GM23338 (cell line): ENCODE measurements at regions not wholly inside any gene's neighbourhood (a gene's known extent, or its start where the extent isn't known, plus 50 kb on each side); places are given as distances from the start of the nearest gene placed in this dataset.
A peak's percentile ranks its signal among the peaks of the same experiment; 100 is the strongest.

ENCODE experiments used
- ATAC-seq: fragments of 200-7000 bp; cut with Tn5 transposase; 3 replicates; pipeline ENCODE4 v1.9.1; 2020
- DNase-seq: peaks from one replicate; pipeline ENCODE4 v3.0.0-alpha.2; 2015; ENCODE audit warnings: low spot score
- H2AFZ ChIP-seq: fragments of 200-600 bp; sonication (generic); 2 replicates; pipeline ENCODE4 v1.8.0; 2016; ENCODE audit warnings: antibody characterized with exemption, mild to moderate bottlenecking, moderate library complexity
- H3F3A ChIP-seq: fragments of 200-600 bp; sonication (generic); replicated peaks from 2 replicates; pipeline ENCODE4 v1.8.0; 2017; ENCODE audit warnings: antibody characterized with exemption, mixed run types, low read depth
- H3K27ac ChIP-seq: fragments of 200-600 bp; sonication (generic); 2 replicates; pipeline ENCODE4 v1.6.1; 2016; ENCODE audit warnings: low read depth
- H3K27me3 ChIP-seq: fragments of 200-600 bp; sonication (generic); 2 replicates; pipeline ENCODE4 v1.8.0; 2016; ENCODE audit warnings: mild to moderate bottlenecking, mixed run types, moderate library complexity; ENCODE audit not compliant: insufficient read depth
- H3K36me3 ChIP-seq: fragments of 200-600 bp; sonication (generic); 2 replicates; pipeline ENCODE4 v1.8.0; 2016; ENCODE audit warnings: mild to moderate bottlenecking; ENCODE audit not compliant: insufficient read depth
- H3K4me1 ChIP-seq: fragments of 200-600 bp; sonication (generic); 2 replicates; pipeline ENCODE4 v1.8.0; 2016; ENCODE audit warnings: mild to moderate bottlenecking, moderate library complexity; ENCODE audit not compliant: insufficient read depth
- H3K4me2 ChIP-seq: fragments of 200-600 bp; sonication (generic); 2 replicates; pipeline ENCODE4 v1.7.1; 2017; ENCODE audit warnings: mixed run types
- H3K4me3 ChIP-seq: fragments of 200-600 bp; sonication (generic); 2 replicates; pipeline ENCODE4 v1.6.1; 2016; ENCODE audit warnings: mixed run types
- H3K79me2 ChIP-seq: fragments of 200-600 bp; sonication (generic); replicated peaks from 2 replicates; pipeline ENCODE4 v1.8.0; 2017; ENCODE audit warnings: mild to moderate bottlenecking; ENCODE audit not compliant: insufficient read depth
- H3K9me2 ChIP-seq: fragments of 200-600 bp; sonication (generic); 2 replicates; pipeline ENCODE4 v1.8.0; 2017; ENCODE audit not compliant: insufficient read depth
- H4K20me1 ChIP-seq: fragments of 200-600 bp; sonication (generic); replicated peaks from 2 replicates; pipeline ENCODE4 v1.8.0; 2017; ENCODE audit warnings: mild to moderate bottlenecking; ENCODE audit not compliant: insufficient read depth
- H3K27ac Mint-ChIP-seq: 2 replicates; pipeline ENCODE4 v1.8.0; 2020; ENCODE audit warnings: inconsistent platforms, mild to moderate bottlenecking, moderate library complexity, mixed read lengths
- H3K27me3 Mint-ChIP-seq: 3 replicates; pipeline ENCODE4 v1.8.0; 2022; ENCODE audit warnings: low read depth, mild to moderate bottlenecking, moderate library complexity, mixed read lengths, inconsistent platforms; ENCODE audit not compliant: insufficient read depth, poor library complexity
- H3K36me3 Mint-ChIP-seq: 3 replicates; pipeline ENCODE4 v1.8.0; 2021; ENCODE audit warnings: low read depth, mild to moderate bottlenecking, inconsistent platforms, moderate library complexity, mixed read lengths
- H3K4me1 Mint-ChIP-seq: 3 replicates; pipeline ENCODE4 v1.8.0; 2020; ENCODE audit warnings: mild to moderate bottlenecking, inconsistent platforms, mixed read lengths
- H3K4me3 Mint-ChIP-seq: 3 replicates; pipeline ENCODE4 v1.8.0; 2021; ENCODE audit warnings: moderate library complexity, mild to moderate bottlenecking, inconsistent platforms, mixed read lengths
- H3K9me3 Mint-ChIP-seq: 3 replicates; pipeline ENCODE4 v1.8.0; 2020; ENCODE audit warnings: moderate library complexity, mild to moderate bottlenecking, inconsistent platforms, mixed read lengths
- CREB1 ChIP-seq: fragments of 250-450 bp; sonication (Bioruptor Pico); IDR thresholded peaks from 2 replicates; pipeline ENCODE4 v1.5.0; 2020; ENCODE audit warnings: low read depth, mild to moderate bottlenecking, moderate library complexity
- JUNB ChIP-seq: IDR thresholded peaks from one replicate; pipeline ENCODE4 v1.6.1; 2016; ENCODE audit warnings: antibody characterized with exemption; ENCODE audit not compliant: unreplicated experiment
- NANOG ChIP-seq: IDR thresholded peaks from 2 replicates; pipeline ENCODE4 v1.6.1; 2016; ENCODE audit warnings: antibody characterized with exemption, borderline replicate concordance
- POLR2AphosphoS5 ChIP-seq: IDR thresholded peaks from 2 replicates; pipeline ENCODE4 v1.6.1; 2016; ENCODE audit warnings: antibody characterized with exemption, low read depth
- STAT1 ChIP-seq: IDR thresholded peaks from one replicate; pipeline ENCODE4 v1.6.1; 2016; ENCODE audit warnings: antibody characterized with exemption; ENCODE audit not compliant: unreplicated experiment
- ZNF114 ChIP-seq: fragments of 250-450 bp; sonication (Bioruptor Pico); IDR thresholded peaks from 2 replicates; pipeline ENCODE4 v1.5.0; 2020; ENCODE audit warnings: mild to moderate bottlenecking, moderate library complexity
- ZNF331 ChIP-seq: fragments of 250-450 bp; sonication (Bioruptor Pico); IDR thresholded peaks from 2 replicates; pipeline ENCODE4 v1.5.0; 2020; ENCODE audit warnings: low read depth, mild to moderate bottlenecking, moderate library complexity
- TF ChIP-seq, protein P1 (sequence below), 2 experiments: fragments of 200-600 bp in 1 of 2; sonication (generic) in 1 of 2; conservative IDR thresholded peaks; 2 replicates each; pipeline versions ENCODE4 v1.5.1 to v1.6.1; 2016 to 2017; ENCODE audit warnings: antibody characterized with exemption in 2 of 2, low read depth in 2 of 2, mild to moderate bottlenecking in 2 of 2, moderate library complexity in 1 of 2
- TF ChIP-seq, protein P2 (sequence below): IDR thresholded peaks from one replicate; pipeline ENCODE4 v1.6.1; 2018; ENCODE audit warnings: antibody characterized with exemption; ENCODE audit not compliant: unreplicated experiment
- TF ChIP-seq, protein P3 (sequence below): IDR thresholded peaks from 2 replicates; pipeline ENCODE4 v1.6.1; 2016; ENCODE audit warnings: antibody characterized with exemption

DNA sequence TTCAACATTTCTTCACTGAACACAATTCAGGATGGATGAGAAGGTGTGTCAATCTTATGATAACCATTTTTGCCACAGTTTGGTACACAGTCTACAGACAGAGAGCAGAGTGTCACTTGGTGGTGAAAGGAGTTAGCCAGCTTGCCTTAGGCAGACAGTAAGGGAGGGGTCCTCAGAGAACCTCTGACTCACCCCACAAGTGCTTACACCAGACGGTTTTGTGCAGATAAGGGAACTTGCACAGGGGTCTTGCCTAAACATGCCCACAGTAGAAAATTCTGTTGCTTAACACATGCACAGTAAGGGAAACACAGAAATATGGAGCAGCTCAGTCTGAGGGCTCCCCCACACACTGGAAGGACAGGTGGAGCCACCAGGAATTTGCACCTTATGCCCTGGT lies 204.5 kb upstream of the CDH8 start:
- no peaks in the 10 kb centered on the region for H3K79me2 ChIP-seq
- H3F3A ChIP-seq = no peaks in the 10 kb centered on the region
- Mint-ChIP-seq H3K9me3 (peaks cover 14% of the 10 kb centered on the region; the same call in 2 of the 3 replicates), H3K27me3 (no peaks in the 10 kb centered on the region), H3K4me3 (no peak overlapping the region), H3K27ac (no peak overlapping the region), H3K36me3 (peaks cover 10% of the 10 kb centered on the region; the same call in 2 of the 3 replicates), H3K4me1 (peaks cover 18% of the 10 kb centered on the region)
- ATAC-seq (no peak; the same call in 2 of the 3 replicates), DNase-seq (no peak)
- H3K9me2 ChIP-seq = no peaks in the 10 kb centered on the region; the same call in 1 of the 2 replicates
- peak overlapping the region; percentile 34; the same call in 1 of the 2 replicates for H2AFZ ChIP-seq
- H3K27me3 ChIP-seq = no peaks in the 10 kb centered on the region
- no peak overlapping the region for H3K4me3 ChIP-seq
- 0 out of 2 replicates have a peak overlapping the region, but pooled peaks have one; percentile 30 for H3K4me2 ChIP-seq
- no peaks in the 10 kb centered on the region for H4K20me1 ChIP-seq
- peaks cover 16% of the 10 kb centered on the region for H3K4me1 ChIP-seq
- TF ChIP-seq JUNB (no peak), CREB1 (CRISPR knock-in tag) (no peak), ZNF114 (CRISPR knock-in tag) (no peak), STAT1 (no peak), POLR2AphosphoS5 (no peak), NANOG (no peak), ZNF331 (CRISPR knock-in tag) (no peak)
- TF ChIP-seq, protein P1, sequence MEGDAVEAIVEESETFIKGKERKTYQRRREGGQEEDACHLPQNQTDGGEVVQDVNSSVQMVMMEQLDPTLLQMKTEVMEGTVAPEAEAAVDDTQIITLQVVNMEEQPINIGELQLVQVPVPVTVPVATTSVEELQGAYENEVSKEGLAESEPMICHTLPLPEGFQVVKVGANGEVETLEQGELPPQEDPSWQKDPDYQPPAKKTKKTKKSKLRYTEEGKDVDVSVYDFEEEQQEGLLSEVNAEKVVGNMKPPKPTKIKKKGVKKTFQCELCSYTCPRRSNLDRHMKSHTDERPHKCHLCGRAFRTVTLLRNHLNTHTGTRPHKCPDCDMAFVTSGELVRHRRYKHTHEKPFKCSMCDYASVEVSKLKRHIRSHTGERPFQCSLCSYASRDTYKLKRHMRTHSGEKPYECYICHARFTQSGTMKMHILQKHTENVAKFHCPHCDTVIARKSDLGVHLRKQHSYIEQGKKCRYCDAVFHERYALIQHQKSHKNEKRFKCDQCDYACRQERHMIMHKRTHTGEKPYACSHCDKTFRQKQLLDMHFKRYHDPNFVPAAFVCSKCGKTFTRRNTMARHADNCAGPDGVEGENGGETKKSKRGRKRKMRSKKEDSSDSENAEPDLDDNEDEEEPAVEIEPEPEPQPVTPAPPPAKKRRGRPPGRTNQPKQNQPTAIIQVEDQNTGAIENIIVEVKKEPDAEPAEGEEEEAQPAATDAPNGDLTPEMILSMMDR (conservative IDR thresholded peaks at IDR 0.05; ENCODE audit: low read depth in 2 of 2) = no peak
- TF ChIP-seq, protein P2, sequence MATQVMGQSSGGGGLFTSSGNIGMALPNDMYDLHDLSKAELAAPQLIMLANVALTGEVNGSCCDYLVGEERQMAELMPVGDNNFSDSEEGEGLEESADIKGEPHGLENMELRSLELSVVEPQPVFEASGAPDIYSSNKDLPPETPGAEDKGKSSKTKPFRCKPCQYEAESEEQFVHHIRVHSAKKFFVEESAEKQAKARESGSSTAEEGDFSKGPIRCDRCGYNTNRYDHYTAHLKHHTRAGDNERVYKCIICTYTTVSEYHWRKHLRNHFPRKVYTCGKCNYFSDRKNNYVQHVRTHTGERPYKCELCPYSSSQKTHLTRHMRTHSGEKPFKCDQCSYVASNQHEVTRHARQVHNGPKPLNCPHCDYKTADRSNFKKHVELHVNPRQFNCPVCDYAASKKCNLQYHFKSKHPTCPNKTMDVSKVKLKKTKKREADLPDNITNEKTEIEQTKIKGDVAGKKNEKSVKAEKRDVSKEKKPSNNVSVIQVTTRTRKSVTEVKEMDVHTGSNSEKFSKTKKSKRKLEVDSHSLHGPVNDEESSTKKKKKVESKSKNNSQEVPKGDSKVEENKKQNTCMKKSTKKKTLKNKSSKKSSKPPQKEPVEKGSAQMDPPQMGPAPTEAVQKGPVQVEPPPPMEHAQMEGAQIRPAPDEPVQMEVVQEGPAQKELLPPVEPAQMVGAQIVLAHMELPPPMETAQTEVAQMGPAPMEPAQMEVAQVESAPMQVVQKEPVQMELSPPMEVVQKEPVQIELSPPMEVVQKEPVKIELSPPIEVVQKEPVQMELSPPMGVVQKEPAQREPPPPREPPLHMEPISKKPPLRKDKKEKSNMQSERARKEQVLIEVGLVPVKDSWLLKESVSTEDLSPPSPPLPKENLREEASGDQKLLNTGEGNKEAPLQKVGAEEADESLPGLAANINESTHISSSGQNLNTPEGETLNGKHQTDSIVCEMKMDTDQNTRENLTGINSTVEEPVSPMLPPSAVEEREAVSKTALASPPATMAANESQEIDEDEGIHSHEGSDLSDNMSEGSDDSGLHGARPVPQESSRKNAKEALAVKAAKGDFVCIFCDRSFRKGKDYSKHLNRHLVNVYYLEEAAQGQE = no peak
- TF ChIP-seq, protein P3, sequence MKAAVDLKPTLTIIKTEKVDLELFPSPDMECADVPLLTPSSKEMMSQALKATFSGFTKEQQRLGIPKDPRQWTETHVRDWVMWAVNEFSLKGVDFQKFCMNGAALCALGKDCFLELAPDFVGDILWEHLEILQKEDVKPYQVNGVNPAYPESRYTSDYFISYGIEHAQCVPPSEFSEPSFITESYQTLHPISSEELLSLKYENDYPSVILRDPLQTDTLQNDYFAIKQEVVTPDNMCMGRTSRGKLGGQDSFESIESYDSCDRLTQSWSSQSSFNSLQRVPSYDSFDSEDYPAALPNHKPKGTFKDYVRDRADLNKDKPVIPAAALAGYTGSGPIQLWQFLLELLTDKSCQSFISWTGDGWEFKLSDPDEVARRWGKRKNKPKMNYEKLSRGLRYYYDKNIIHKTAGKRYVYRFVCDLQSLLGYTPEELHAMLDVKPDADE = no peak
- no peaks in the 10 kb centered on the region for H3K36me3 ChIP-seq
- no peak overlapping the region for H3K27ac ChIP-seq

DNA sequence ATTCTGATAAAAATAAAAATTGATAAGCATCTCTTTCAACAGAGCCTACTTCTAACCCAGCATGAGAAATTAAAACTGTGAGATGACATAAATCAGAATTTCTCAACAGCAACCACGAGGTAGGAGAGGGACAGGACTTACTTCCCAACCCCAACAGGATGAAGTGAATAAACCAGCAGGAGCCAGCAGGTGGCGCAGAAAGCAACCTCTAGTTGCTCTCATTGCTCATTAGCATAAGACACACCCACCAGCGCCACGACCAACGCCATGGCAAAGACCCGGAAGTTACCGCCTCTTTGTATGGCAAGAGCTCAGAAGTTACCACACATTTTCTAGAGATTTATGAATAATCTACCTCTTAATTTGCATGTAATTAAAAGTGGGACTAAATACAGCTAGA lies 189.4 kb upstream of the CDH8 start:
- Mint-ChIP-seq H3K27ac (no peak overlapping the region), H3K9me3 (no peaks in the 10 kb centered on the region), H3K4me1 (peaks cover 3% of the 10 kb centered on the region; the same call in 2 of the 3 replicates), H3K27me3 (no peaks in the 10 kb centered on the region), H3K36me3 (no peaks in the 10 kb centered on the region), H3K4me3 (no peak overlapping the region)
- H3K4me1 ChIP-seq = no peaks in the 10 kb centered on the region
- peak; percentile 94 for DNase-seq
- peak overlapping the region; percentile 50; the same call in 1 of the 2 replicates for H2AFZ ChIP-seq
- no peaks in the 10 kb centered on the region for H3K9me2 ChIP-seq
- H3K79me2 ChIP-seq = no peaks in the 10 kb centered on the region
- H3K27me3 ChIP-seq = no peaks in the 10 kb centered on the region
- TF ChIP-seq, protein P1 (conservative IDR thresholded peaks at IDR 0.05; ENCODE audit: low read depth in 2 of 2) = peak; percentile 74 to 86
- TF ChIP-seq POLR2AphosphoS5 = no peak
- no peak overlapping the region for H3K4me3 ChIP-seq
- H3K4me2 ChIP-seq = no peak overlapping the region
- no peaks in the 10 kb centered on the region for H4K20me1 ChIP-seq
- H3K36me3 ChIP-seq = no peaks in the 10 kb centered on the region
- ATAC-seq = peak; percentile 98
- no peak overlapping the region for H3K27ac ChIP-seq
- H3F3A ChIP-seq = no peaks in the 10 kb centered on the region
